ENCODE measurements at regions not wholly inside any gene's neighbourhood (a gene's known extent, or its start where the extent isn't known, plus 50 kb on each side); places are given as distances from the start of the nearest gene placed in this dataset.

DNA sequence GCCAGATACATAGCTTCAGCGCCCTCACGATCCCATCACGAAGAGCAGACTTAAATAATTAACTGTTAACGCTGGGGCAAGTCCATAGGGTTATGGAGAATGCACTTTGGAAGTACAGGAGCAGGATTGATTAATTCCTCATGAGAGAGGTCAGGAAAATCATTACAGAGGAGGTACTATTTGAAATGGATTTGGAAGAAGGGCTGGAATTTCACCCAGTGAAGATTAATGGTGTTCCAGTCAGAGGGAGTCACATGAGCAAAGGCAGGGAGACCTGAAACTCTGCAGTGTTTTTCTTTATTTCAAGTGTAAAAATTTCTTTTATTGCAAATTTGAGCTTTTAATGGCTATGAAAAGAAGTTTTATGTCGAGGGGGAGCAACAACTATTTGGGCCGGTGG lies 329.8 kb upstream of the GRM7 start:
- TF ChIP-seq CTCF (IDR thresholded peaks at IDR 0.05; ENCODE audit: borderline replicate concordance, insufficient read depth, low read depth, low read length): no peak
- H3K4me3 ChIP-seq (ENCODE audit: low read depth, low read length): no peak overlapping the region

GRCh38 chr3:6532101-6532500 lies 328.8 kb upstream of the GRM7 start:
- H3K4me3 ChIP-seq (ENCODE audit: low read depth, low read length): no peak overlapping the region

GRCh38 chr3:6540981-6541380 lies 319.9 kb upstream of the GRM7 start:
- no peak overlapping the region for H3K4me3 ChIP-seq (ENCODE audit: low read depth, low read length)
- TF ChIP-seq CTCF (IDR thresholded peaks at IDR 0.05; ENCODE audit: borderline replicate concordance, insufficient read depth, low read depth, low read length): no peak

More at GRCh38 chr3:6532101-6532500, 328.8 kb upstream of the GRM7 start:
- no peak for TF ChIP-seq CTCF (IDR thresholded peaks at IDR 0.05; ENCODE audit: borderline replicate concordance, insufficient read depth, low read depth, low read length)

GRCh38 chr3:6542795-6543194 lies 318.1 kb upstream of the GRM7 start:
- no peak overlapping the region for H3K4me3 ChIP-seq (ENCODE audit: low read depth, low read length)
- TF ChIP-seq CTCF (IDR thresholded peaks at IDR 0.05; ENCODE audit: borderline replicate concordance, insufficient read depth, low read depth, low read length): no peak

- H3K4me3 ChIP-seq (ENCODE audit: low read depth, low read length): no peak overlapping the region
- TF ChIP-seq CTCF (IDR thresholded peaks at IDR 0.05; ENCODE audit: borderline replicate concordance, insufficient read depth, low read depth, low read length): no peak
Measured at GRCh38 chr3:6549296-6549695, 311.6 kb upstream of the GRM7 start.

GRCh38 chr3:6551165-6551564 lies 309.8 kb upstream of the GRM7 start:
- H3K4me3 ChIP-seq (ENCODE audit: low read depth, low read length): no peak overlapping the region
- no peak for TF ChIP-seq CTCF (IDR thresholded peaks at IDR 0.05; ENCODE audit: borderline replicate concordance, insufficient read depth, low read depth, low read length)

- TF ChIP-seq CTCF (IDR thresholded peaks at IDR 0.05; ENCODE audit: borderline replicate concordance, insufficient read depth, low read depth, low read length): no peak
- no peak overlapping the region for H3K4me3 ChIP-seq (ENCODE audit: low read depth, low read length)
Measured at GRCh38 chr3:6560259-6560658, 300.7 kb upstream of the GRM7 start.
